AG09309 (cell line): ENCODE measurements at regions not wholly inside any gene's neighbourhood (a gene's known extent, or its start where the extent isn't known, plus 50 kb on each side); places are given as distances from the start of the nearest gene placed in this dataset.

Source experiments
- DNase-seq: peaks from one replicate; pipeline ENCODE4 v3.0.0-alpha.2; 2010; ENCODE audit warnings: low read depth
- H3K4me3 ChIP-seq: 2 replicates; pipeline ENCODE4 v1.5.1; 2011; ENCODE audit warnings: mild to moderate bottlenecking, low read depth, low read length, moderate library complexity; ENCODE audit not compliant: control insufficient read depth
- CTCF ChIP-seq: IDR thresholded peaks from 2 replicates; pipeline ENCODE4 v1.5.1; 2011; ENCODE audit warnings: mild to moderate bottlenecking, low read depth, low read length, inconsistent platforms; ENCODE audit not compliant: insufficient read depth, control insufficient read depth; ENCODE audit errors: missing control alignments

GRCh38 chr2:196329959-196330358, 158.6 kb upstream of the STK17B start:
- DNase-seq, result no peak
- no peak overlapping the region for H3K4me3 ChIP-seq
- no peak for TF ChIP-seq CTCF

GRCh38 chr2:196330645-196331044, 159.3 kb upstream of the STK17B start:
- no peak overlapping the region for H3K4me3 ChIP-seq
- no peak for TF ChIP-seq CTCF
- DNase-seq, result no peak

- no peak for TF ChIP-seq CTCF
- peak; percentile 62 for DNase-seq
- no peak overlapping the region for H3K4me3 ChIP-seq
These were observed 159.8 kb upstream of the STK17B start for GRCh38 chr2:196331143-196331542.

- DNase-seq, result no peak
- H3K4me3 ChIP-seq, result no peak overlapping the region
- TF ChIP-seq CTCF, result no peak
These were observed 160.5 kb upstream of the STK17B start for GRCh38 chr2:196331851-196332250.

- TF ChIP-seq CTCF, result no peak
- DNase-seq, result no peak
- no peak overlapping the region for H3K4me3 ChIP-seq
These were observed 162.0 kb upstream of the STK17B start for GRCh38 chr2:196333397-196333796.

- TF ChIP-seq CTCF, result no peak
- no peak for DNase-seq
- H3K4me3 ChIP-seq, result no peak overlapping the region
These were observed 163.3 kb upstream of the STK17B start for GRCh38 chr2:196334710-196335109.

- peak; percentile 47 for DNase-seq
- no peak for TF ChIP-seq CTCF
- H3K4me3 ChIP-seq, result no peak overlapping the region
These were observed 163.8 kb upstream of the STK17B start for GRCh38 chr2:196335221-196335634.
